ENCODE measurements at regions not wholly inside any gene's neighbourhood (a gene's known extent, or its start where the extent isn't known, plus 50 kb on each side); places are given as distances from the start of the nearest gene placed in this dataset.

- TF ChIP-seq CTCF (IDR thresholded peaks at IDR 0.05) (no peak), POLR2A (IDR thresholded peaks at IDR 0.05) (no peak), EP300 (IDR thresholded peaks at IDR 0.05) (no peak)
- intact Hi-C loops (cut with DNase I) = no loop called here
- Histone ChIP-seq H3K9me3 (no peaks in the 10 kb centered on the region), H3K4me3 (no peak overlapping the region), H3K27me3 (no peaks in the 10 kb centered on the region), H3K27ac (no peak overlapping the region), H3K36me3 (no peaks in the 10 kb centered on the region), H3K4me1 (ENCODE audit: insufficient read depth) (no peaks in the 10 kb centered on the region)
- DNase-seq = no peak
These were observed 357.8 kb upstream of the MBL2 start for GRCh38 chr10:53130337-53130736.

- Histone ChIP-seq H3K9me3 (no peaks in the 10 kb centered on the region), H3K36me3 (no peaks in the 10 kb centered on the region), H3K4me3 (no peak overlapping the region), H3K27ac (no peak overlapping the region), H3K27me3 (no peaks in the 10 kb centered on the region), H3K4me1 (ENCODE audit: insufficient read depth) (no peaks in the 10 kb centered on the region)
- TF ChIP-seq POLR2A (IDR thresholded peaks at IDR 0.05) (no peak), CTCF (IDR thresholded peaks at IDR 0.05) (no peak), EP300 (IDR thresholded peaks at IDR 0.05) (no peak)
- intact Hi-C loops (cut with DNase I) = no loop called here
- WGBS, 3 donors = 71 to 74% (median 71%) methylated on average over 4 of the region's 4 CpGs
- no peak for DNase-seq
These were observed 355.1 kb upstream of the MBL2 start for GRCh38 chr10:53127686-53128085.

- DNase-seq = no peak
- H3K27ac ChIP-seq = no peak overlapping the region
- no peak overlapping the region for H3K4me3 ChIP-seq
- no peaks in the 10 kb centered on the region for H3K9me3 ChIP-seq
- intact Hi-C loops (cut with DNase I) = no loop called here
- H3K27me3 ChIP-seq = no peaks in the 10 kb centered on the region
- H3K36me3 ChIP-seq = no peaks in the 10 kb centered on the region
- TF ChIP-seq EP300 (IDR thresholded peaks at IDR 0.05) (no peak), CTCF (IDR thresholded peaks at IDR 0.05) (no peak), POLR2A (IDR thresholded peaks at IDR 0.05) (no peak)
- no peaks in the 10 kb centered on the region for H3K4me1 ChIP-seq (ENCODE audit: insufficient read depth)
- whole genome bisulfite sequencing, 3 donors = 48 to 68% (median 61%) methylated on average over 4 of the region's 4 CpGs
These were observed 350.7 kb upstream of the MBL2 start for GRCh38 chr10:53123311-53123710.

GRCh38 chr10:53122281-53122680, 349.7 kb upstream of the MBL2 start:
- Histone ChIP-seq H3K36me3 (no peaks in the 10 kb centered on the region), H3K27me3 (no peaks in the 10 kb centered on the region), H3K4me1 (ENCODE audit: insufficient read depth) (no peaks in the 10 kb centered on the region), H3K27ac (no peak overlapping the region), H3K9me3 (no peaks in the 10 kb centered on the region), H3K4me3 (no peak overlapping the region)
- intact Hi-C loops (cut with DNase I) = no loop called here
- 72 to 79% (median 74%) methylated on average over 4 of the region's 4 CpGs for WGBS, 3 donors
- no peak for DNase-seq
- TF ChIP-seq CTCF (IDR thresholded peaks at IDR 0.05) (no peak), POLR2A (IDR thresholded peaks at IDR 0.05) (no peak), EP300 (IDR thresholded peaks at IDR 0.05) (no peak)

- TF ChIP-seq CTCF (IDR thresholded peaks at IDR 0.05) (no peak), EP300 (IDR thresholded peaks at IDR 0.05) (no peak), POLR2A (IDR thresholded peaks at IDR 0.05) (no peak)
- intact Hi-C loops (cut with DNase I) = no loop called here
- Histone ChIP-seq H3K27ac (no peak overlapping the region), H3K4me3 (no peak overlapping the region), H3K4me1 (ENCODE audit: insufficient read depth) (no peaks in the 10 kb centered on the region), H3K9me3 (no peaks in the 10 kb centered on the region), H3K27me3 (no peaks in the 10 kb centered on the region), H3K36me3 (no peaks in the 10 kb centered on the region)
- WGBS, 3 donors = 88 to 94% (median 92%) methylated on average over 2 of the region's 2 CpGs
- no peak for DNase-seq
These were observed 343.1 kb upstream of the MBL2 start for GRCh38 chr10:53115660-53116059.
